LoVo (cell line): ENCODE measurements at regions not wholly inside any gene's neighbourhood (a gene's known extent, or its start where the extent isn't known, plus 50 kb on each side); places are given as distances from the start of the nearest gene placed in this dataset.
"Not testable (repeated sequence)": the region's sequence is repeated elsewhere in the genome, so short reads cannot be mapped to it uniquely, and the experiment has no call there.

ENCODE experiments used
- DNase-seq: peaks from one replicate; pipeline ENCODE4 v3.0.0-alpha.2; 2016; ENCODE audit warnings: low spot score

DNA sequence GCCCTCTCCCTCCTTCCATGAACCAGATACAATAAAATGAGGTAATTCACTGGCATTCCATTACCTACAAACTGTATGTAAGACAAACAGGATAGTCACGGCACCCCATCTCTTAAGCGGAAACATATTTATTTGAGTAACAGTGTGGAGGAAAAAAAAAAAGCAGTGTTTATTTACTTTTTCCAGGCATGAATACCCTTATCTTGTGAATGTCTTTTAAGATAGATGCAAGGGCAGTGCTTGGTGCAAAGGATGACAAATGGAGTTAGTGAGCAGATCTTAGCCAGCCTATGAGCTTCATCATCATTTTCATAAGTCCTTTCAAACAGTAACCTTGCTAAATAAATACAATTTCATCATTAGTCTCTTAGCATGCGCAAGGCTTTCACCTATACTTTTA lies 1661.8 kb upstream of the SPRY2 start:
- DNase-seq: no peak

DNA sequence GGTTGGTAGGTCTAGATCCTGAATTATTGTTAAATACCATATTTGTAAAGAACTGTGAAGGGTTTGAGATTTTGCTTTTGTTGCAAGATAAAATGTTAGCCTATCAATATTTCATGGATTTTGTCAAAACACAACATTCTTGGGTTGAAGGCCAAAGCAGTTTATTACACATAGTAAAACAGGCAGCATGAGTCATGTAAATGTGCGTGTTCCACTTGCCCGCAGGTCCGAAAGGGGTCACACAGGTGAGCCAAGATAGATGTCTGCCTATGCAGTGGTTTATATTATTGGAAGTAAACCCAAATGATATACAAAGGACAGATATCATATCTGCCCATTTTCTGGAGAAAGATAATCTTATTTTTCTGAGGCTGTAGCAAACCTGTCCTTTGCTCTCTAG lies 1654.4 kb upstream of the SPRY2 start:
- DNase-seq: no peak

DNA sequence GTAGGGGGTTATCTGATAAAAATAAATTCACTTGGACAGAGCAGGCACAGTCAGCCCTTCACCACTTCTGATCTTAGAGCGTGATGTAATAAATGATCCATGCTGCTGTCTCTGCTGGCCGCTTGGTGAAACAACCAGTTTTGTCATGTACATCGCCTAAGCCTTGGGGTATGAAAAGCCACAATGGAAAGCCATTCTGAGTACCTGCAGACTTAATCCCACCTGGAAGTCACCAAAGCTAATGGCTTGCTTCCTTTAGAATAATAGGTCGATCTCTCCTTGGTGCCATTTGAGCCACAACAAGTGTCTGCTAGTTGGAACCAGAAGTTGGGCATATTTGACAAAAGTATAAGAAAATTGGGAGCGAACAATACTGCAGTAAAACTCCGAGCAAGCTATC lies 1649.7 kb upstream of the SPRY2 start:
- DNase-seq: no peak

DNA sequence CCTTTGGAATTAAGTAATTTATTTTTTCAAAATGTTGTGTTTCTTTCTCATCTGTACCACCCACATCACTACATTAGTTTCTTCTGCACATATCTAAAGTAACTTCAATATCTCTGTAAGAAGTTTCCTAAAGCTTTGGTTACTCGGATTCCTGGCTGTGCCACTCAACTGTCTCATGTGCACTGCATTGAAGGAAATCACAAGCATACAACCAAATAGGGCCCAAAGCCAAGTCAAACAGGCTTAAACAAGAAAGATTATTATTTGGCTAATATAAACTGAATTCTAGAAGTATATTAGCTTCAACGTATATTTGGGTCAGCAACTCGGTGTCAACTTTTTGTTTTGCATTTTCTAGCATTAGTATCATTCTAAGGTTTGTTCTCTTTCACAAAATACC lies 1647.6 kb upstream of the SPRY2 start:
- no peak for DNase-seq

DNA sequence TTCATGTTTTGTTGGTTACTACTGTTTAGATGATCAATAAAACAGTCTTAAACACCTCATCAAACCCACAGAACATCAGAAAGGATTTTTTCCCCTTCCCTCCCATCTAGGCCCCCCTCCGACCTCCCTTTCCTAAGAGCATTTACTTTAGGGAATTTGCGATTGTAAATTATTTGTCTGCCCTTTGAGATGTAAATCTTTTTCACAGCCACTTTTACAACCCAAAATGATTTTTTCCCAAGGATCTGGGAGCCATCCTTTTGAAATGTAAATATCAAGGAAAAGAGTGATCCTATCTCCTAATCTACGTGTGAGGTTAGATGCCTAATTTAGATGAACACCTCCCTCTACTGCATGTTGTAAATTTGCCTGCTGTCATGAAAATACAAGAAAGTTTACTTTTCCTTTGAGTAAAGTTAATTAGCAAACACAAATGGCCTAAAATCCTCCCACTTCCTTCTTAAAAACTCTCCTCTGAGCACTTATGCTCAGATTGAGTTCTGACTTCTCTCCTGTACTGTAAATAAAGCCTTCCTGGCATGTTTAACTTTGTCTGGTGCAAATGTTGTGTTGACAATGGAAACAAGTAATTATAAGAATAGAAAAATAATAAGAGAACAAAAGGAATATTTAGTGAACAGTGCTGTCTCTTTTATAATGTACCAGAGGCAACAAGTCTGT lies 1646.9 kb upstream of the SPRY2 start:
- DNase-seq: no peak

DNA sequence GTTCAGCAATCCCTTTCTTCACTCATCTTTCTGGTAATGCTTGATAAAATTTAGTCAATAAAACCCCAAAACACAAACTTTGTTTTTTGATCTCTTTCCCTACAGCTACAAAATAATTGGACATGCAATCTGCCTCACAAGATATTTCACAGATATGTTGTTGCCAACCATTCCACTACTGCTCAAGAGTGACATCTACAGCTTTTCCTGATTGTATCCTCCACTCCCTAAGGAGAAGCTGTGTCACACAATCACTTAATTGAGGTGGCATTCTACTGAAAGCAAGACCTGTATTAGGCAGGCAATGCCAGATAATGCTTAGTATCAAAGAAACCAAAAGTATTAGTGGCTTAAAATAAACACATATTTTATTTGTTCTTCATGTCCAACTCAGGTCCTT lies 1646.2 kb upstream of the SPRY2 start:
- DNase-seq: no peak

DNA sequence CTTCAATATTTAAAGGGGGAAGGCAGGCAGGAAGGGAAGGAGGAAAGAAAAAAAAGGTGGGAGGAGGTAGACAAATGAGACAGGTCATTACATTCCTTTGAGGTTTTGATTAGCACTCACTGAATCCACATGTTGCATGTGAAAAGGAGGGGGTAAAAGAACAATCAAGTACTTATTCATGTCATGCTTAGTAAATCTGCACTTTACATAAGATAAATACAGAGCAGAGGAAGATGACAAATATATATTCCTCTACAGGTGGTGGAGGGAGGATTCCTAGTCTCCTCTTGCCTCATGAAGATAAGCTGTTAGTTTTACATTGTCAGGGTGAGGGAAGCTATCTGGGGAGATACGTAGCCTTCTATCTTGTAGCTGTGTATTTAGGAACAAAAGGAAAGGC lies 1645.4 kb upstream of the SPRY2 start:
- DNase-seq: no peak

DNA sequence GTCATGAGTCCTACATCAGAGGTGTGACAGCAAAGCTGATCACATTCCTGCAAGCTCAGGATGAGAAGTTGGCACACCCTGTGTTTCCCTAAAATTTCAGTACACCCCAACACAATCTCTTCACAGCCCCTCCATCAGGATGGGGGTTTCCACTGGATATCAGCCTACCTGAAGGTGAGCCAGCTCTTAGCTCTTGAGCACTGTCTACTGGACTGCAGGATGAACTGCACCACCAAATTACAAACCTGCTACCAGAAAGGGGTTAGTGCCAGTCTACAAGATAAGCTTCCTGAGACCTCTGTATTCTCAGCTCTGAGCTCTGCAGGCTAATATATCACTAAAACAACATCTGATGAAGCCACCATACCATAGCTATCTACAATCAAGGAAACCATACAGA lies 1616.2 kb upstream of the SPRY2 start:
- no peak for DNase-seq

DNA sequence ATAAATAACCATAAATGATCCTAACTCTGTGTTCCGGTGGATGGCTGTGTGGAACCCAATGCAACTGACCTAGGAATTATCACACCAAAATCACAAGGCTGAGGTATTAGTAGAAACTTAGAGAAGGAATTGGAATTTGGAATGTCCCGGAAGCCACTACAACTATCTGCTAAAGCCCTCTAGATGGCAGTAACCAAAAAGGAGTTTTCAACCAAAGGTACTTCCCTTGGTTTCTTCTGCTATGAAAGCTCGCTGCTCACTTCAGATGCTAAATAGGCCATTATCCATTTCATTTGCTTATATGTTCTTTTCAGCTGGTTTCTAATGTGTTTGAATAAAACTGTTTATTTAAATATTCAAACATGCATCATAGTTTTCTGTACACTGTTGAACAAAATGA lies 1589.1 kb upstream of the SPRY2 start:
- peak; percentile 8 for DNase-seq

DNA sequence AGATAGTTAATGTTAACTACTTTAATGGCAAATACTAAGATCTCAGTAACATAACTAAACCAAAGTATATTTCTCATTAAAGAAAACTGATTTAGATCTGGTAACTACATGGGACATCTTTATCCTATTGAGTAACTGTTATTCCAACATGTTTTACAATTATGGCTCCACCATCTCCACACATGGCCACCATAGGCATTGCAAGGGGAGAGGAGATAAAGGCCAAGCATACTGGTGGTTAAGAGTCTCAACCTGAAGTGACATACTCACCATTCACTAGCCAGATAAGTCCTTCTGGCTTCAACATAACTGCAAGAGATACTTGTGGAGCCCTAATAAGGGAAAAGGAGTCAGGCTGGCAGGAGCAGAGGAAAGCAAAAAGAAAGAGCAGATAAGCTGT lies 1586.4 kb upstream of the SPRY2 start:
- no peak for DNase-seq

DNA sequence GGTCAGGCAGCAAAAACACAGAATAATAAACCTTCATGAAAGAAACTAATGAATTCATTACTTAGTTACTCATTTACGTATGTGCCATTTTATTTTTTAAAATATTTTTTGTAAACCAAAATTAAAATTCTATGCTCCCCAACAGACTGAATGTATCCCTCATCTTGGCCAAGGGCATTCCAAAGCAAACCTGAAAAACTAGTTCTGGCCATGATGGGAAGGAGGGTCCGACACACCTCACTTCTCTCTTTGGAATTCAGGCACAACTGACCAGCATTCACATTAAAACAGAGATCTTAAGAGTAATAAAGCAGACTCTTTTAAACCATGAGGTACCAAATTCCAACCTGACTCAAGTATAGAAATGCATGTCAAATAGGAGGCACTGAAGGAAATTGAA lies 1576.9 kb upstream of the SPRY2 start:
- DNase-seq: no peak

DNA sequence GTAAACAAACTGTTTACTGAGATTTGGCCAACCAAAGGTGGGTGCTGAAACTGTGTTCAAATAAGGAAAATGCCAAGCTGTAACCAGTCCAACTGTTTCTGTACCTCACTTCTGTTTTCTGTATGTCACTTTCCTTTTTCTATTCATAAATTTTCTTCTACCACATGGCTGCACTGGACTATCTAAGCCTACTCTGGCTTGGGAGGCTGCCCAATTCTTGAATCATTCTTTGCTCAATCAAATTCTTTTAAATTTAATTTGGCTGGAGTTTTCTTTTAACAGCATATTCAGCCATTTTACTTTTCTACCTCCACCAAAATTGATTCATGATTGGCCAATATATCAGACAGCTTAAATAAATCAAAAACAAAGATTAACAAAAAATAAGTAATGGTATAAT lies 1575.5 kb upstream of the SPRY2 start:
- DNase-seq: no peak

DNA sequence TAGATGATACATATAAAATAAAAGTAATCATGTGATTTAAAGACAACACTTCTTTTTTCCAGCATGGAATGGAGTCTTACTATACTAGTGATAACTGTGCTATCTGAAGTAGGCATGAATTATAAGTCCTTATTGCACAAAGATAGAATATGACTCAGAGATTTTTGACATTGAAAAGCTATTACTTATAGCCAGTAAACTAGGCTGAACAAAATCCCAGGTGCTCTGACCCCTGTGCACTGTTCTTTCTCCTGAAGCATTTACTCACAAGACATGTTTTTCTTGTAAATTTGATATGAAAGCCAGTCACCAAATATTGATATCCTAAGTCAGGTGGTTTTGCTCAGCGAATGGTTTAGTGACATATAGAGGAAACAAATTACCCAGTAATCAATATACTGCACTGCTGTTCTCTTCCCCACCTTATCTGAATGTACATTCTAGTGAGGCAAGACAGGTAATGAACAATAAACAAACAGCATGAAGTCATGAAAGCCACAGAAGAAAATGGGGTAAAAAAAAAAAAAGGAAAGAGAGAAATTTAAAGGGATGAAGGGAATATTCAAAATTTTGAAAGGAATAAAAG lies 1567.0 kb upstream of the SPRY2 start:
- DNase-seq: no peak

DNA sequence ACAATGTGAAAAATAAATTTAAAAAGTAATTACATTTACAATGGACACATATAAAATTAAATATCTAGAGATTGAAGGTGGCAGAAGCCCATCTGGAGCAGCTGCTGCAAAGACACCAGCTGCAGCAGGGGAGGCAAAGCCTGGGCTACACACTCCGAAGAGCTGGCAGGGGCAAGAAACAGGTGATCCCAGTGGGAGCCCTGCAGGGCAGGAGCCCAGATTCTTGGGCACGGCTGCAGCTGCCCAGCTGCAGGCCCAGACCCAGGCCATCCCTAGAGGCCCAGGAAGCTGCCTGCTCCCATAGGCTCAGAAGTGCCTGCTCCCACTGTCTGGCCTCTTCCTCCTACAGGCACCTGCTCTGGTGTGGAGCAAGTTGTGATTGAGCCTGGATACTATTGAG lies 1547.9 kb upstream of the SPRY2 start:
- no peak for DNase-seq

DNA sequence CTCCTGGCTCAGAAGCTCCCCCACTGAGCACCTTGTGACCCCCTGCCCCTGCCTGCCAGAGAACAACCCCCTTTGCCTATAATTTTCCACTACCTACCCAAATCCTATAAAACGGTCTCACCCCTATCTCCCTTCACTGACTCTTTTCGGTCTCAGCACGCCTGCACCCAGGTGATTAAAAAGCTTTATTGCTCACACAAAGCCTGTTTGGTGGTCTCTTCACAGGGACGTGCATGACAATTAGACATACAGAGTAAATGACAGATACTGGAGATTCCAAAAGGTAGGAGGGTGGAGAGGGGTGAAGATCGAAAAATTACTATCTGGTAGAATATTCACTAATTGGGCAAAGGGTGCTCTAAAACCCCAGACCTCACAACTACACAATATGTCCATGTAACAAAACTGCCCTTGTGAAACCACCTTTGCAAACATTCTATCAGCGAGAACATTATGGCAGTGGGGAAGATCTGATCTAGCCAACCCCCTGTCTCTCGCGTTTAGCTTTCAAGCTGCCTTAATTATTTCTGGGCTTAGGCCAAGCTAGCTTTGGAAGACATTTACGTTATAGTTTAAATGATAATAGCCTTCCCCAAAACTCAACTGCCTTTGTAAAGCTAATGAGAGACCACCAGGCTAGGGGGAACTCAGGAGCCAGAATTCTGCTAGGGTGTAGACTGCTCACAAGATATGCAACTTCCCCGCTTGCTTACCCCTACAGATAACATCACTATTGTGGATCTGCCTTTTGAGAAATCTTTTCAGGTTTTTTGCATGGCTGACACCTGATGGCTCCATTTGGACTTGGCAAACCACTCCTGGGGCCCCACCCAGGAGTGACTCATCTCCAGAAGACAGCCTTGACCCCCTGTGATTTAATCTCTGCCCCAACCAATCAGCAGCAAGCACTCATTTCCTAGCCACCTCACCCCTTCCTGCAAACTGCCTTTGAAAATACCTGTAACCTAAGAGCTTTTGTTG lies 1534.0 kb upstream of the SPRY2 start:
- no peak for DNase-seq

DNA sequence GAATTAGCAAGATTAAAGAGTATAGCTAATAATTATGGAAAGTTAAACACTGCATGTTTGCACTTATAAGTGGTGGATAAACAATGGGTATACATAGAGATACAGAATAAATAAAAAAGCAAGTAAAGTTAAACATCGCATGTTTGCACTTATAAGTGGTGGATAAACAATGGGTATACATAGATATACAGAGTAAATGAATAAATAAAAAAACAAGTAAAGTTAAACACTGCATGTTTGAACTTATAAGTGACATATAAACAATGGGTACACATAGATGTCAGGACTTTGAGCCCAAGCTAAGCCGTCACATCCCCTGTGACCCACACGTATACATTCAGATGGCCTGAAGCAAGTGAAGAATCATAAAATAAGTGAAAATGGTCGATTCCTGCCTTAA lies 1533.3 kb upstream of the SPRY2 start:
- DNase-seq: no peak

DNA sequence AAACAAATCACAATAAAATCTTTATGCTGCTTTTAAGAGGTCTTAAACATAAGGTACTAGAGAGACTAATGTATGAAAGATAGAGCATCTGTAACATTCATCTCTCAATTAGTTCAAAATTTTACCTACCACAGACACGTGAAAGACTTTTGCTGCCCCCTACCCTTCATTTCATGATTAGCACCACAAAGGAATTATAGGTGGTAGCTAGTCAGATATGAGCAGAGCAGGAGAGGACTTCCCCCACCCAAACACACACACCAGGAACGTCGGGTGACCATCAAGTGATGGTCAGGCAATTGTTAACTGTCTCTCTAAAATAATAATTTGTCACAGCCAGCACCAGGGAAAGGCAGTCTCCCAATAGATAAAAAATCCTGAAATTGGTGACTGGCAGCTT lies 1531.7 kb upstream of the SPRY2 start:
- no peak for DNase-seq

DNA sequence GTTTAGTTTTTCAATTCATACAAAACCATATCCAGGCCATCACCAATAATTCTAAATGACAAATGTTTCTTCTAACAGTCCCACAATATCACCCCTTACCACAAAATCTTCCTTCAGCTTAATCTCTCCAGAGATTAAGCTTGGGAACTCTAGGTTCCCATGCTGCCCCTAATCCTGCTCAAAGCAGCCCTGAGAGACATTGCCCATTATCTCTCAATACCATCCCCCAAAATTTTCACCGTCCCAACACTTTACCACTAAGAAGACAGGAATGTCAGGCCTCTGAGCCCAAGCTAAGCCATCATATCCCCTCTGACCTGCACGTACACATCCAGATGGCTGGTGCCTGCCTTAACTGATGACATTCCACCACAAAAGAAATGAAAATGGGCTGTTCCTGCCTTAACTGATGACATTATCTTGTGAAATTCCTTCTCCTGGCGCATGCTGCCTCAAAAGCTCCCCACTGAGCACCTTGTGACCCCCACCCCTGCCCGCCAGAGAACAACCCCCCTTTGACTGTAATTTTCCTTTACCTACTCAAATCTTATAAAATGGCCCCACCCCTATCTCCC lies 1530.9 kb upstream of the SPRY2 start:
- not testable (repeated sequence) for DNase-seq

DNA sequence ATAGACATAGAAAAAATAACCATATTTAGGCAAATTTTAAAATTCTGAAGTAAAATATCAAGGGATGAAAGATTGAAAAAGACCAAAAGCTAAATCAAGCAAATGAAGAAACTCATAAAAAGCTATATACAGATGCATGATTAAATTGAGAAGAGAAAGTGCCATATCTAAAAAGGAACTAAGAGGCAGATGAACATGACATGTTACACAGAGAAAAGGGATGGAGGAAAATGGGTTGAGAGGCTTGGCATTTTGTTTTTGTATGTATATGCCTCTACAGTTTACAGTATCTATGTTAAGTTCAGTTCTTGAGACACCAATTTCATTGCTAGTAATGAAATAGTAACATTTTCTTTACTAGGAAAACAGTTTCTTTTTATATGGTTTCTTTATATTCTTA lies 1507.4 kb upstream of the SPRY2 start:
- DNase-seq: no peak

DNA sequence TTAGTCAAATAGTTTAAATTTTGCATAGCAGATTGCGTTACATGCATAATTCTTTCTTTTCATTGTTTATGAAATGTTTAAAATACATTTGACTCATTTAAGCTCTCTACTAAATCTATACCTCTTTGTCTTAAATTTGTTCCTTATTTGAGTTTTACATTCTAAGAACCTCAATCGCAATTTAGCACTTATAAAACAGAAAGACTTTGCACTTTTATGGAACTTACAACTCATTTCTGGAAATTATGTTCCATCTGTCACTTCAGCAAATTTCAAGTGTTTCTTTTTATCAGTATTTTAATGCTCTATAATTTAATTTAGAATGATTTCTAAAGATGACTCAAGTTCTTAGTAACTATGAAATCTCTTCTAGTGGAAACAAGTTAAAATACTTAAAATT lies 1505.8 kb upstream of the SPRY2 start:
- DNase-seq: no peak

DNA sequence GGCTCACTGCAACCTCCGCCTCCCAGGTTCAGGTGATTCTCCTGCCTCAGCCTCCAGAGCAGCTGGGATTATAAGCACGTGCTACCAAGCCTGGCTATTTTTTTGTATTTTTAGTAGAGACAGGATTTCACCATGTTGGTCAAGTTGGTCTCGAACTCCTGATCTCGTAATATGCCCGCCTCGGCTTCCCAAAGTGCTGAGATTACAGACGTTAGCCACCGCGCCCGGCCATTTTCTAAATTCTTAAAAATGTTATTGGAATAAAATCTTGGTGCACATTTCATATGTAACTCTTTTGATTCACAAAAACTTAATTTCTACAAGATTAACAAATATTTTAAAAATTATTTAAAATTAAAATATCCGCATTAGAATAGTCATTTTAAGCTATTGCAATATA lies 1480.3 kb upstream of the SPRY2 start:
- no peak for DNase-seq

DNA sequence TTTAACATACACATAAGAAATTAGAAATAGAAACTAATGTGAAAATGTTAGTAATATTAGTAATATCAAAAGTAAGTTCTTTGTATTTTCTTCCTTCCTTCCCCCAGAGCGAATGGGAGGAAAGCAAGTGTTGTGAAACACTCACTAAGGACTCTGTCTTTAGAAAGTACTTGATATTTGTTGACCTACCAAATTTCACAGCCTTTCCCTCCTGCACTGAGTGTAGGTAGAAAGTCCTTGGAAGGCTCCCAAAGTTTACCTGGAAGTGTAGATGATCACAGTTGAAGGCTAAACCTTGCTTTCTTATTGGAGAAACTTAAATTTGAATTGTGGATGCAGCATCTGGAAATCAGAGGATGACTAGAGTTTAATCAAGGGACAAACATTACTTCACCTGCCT lies 1459.5 kb upstream of the SPRY2 start:
- no peak for DNase-seq

DNA sequence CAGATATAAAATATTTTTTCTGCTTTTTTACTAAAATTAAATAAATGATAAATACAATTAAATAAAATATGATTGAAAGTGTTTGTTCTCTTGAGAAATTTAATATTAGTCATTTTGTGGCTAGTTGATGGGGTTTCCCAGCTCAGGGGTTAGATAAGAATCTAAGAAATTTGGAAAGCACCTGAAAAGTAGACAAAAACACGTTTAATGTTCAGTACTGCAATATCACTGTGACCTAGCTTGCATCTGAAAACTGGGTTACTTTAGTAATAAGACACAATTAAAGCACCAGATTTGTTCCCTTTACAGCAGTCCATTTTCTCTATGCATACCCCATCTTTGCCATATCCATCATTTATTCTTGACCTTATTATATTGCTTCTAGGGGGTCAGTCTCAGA lies 1454.8 kb upstream of the SPRY2 start:
- DNase-seq: no peak
